Colonic mucosa (tissue), 4 donors: ENCODE measurements at regions not wholly inside any gene's neighbourhood (a gene's known extent, or its start where the extent isn't known, plus 50 kb on each side); places are given as distances from the start of the nearest gene placed in this dataset.

Source experiments
- DNase-seq: peaks from one replicate; pipeline ENCODE4 v3.0.0-alpha.2; 2020
- H3K27ac ChIP-seq: fragments of 200-600 bp; one replicate; pipeline ENCODE4 v1.8.0; 2021
- H3K27me3 ChIP-seq: fragments of 200-600 bp; one replicate; pipeline ENCODE4 v1.8.0; 2021
- H3K36me3 ChIP-seq: fragments of 200-600 bp; one replicate; pipeline ENCODE4 v1.8.0; 2021
- H3K4me1 ChIP-seq: fragments of 200-600 bp; one replicate; pipeline ENCODE4 v1.8.0; 2021; ENCODE audit warnings: mild to moderate bottlenecking
- H3K4me3 ChIP-seq: fragments of 200-600 bp; one replicate; pipeline ENCODE4 v1.8.0; 2021
- H3K9ac ChIP-seq, 2 donors: one replicate each; pipeline ENCODE4 v1.7.0; 2013; ENCODE audit warnings: control low read depth in 2 of 2, low read depth in 2 of 2, low read length in 2 of 2
- H3K9me3 ChIP-seq: fragments of 200-600 bp; one replicate; pipeline ENCODE4 v1.8.0; 2021
- intact Hi-C: fragments of 100-400 bp; cut with DNase I; formaldehyde crosslinking; loops from one replicate; pipeline ENCODE4 v1.14.1; 2022
- TF ChIP-seq, protein P1 (sequence below): fragments of 200-600 bp; IDR thresholded peaks from one replicate; pipeline ENCODE4 v1.8.0; 2022; ENCODE audit warnings: antibody characterized with exemption, mild to moderate bottlenecking
- donor health status: healthy.
- donor health status: DM: no; HTN: no; CAD: no.
- donor health status: DM: no; HTN: no; CAD: no.

GRCh38 chr9:12231832-12232231 is 461.4 kb upstream of the TYRP1 start:
- H3K4me3 ChIP-seq, result no peak overlapping the region
- H3K9me3 ChIP-seq, result no peaks in the 10 kb centered on the region
- DNase-seq, result no peak
- H3K4me1 ChIP-seq, result no peaks in the 10 kb centered on the region
- no peaks in the 10 kb centered on the region for H3K27me3 ChIP-seq
- TF ChIP-seq, protein P1, sequence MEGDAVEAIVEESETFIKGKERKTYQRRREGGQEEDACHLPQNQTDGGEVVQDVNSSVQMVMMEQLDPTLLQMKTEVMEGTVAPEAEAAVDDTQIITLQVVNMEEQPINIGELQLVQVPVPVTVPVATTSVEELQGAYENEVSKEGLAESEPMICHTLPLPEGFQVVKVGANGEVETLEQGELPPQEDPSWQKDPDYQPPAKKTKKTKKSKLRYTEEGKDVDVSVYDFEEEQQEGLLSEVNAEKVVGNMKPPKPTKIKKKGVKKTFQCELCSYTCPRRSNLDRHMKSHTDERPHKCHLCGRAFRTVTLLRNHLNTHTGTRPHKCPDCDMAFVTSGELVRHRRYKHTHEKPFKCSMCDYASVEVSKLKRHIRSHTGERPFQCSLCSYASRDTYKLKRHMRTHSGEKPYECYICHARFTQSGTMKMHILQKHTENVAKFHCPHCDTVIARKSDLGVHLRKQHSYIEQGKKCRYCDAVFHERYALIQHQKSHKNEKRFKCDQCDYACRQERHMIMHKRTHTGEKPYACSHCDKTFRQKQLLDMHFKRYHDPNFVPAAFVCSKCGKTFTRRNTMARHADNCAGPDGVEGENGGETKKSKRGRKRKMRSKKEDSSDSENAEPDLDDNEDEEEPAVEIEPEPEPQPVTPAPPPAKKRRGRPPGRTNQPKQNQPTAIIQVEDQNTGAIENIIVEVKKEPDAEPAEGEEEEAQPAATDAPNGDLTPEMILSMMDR, result no peak
- intact Hi-C loops, result no loop called here
- no peak overlapping the region for H3K9ac ChIP-seq
- no peaks in the 10 kb centered on the region for H3K36me3 ChIP-seq
- no peak overlapping the region for H3K27ac ChIP-seq

- DNase-seq, result no peak
- Histone ChIP-seq H3K9me3 (no peaks in the 10 kb centered on the region), H3K4me3 (no peak overlapping the region), H3K27ac (no peak overlapping the region), H3K27me3 (no peaks in the 10 kb centered on the region), H3K9ac (no peak overlapping the region), H3K4me1 (no peaks in the 10 kb centered on the region), H3K36me3 (no peaks in the 10 kb centered on the region)
- TF ChIP-seq, protein P1, result no peak
- intact Hi-C loops, result no loop called here
Observed at GRCh38 chr9:12232836-12233235, 460.3 kb upstream of the TYRP1 start.

DNA sequence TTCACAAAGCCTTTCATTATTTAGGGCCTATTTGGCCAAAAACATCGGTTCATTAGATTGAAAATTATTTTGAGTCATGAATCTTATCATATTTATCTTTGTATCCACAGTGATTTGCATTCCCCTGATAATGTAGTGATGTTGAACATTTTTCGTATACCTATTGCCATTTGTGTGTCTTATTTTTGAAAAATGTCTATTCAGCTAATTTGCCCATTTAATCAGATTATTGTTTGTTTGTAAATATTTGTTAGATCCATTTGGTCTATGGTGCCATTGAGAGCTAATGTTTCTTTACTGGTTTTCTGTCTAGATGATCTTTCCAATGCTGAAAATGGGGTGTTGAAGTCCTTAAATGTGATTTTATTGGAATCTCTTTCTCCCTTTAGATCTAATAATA is 439.2 kb upstream of the TYRP1 start:
- Histone ChIP-seq H3K27me3 (no peaks in the 10 kb centered on the region), H3K9ac (no peak overlapping the region), H3K4me3 (no peak overlapping the region), H3K4me1 (no peaks in the 10 kb centered on the region), H3K27ac (no peak overlapping the region), H3K9me3 (no peaks in the 10 kb centered on the region), H3K36me3 (no peaks in the 10 kb centered on the region)
- intact Hi-C loops, result no loop called here
- no peak for DNase-seq
- TF ChIP-seq, protein P1, result no peak

- no peaks in the 10 kb centered on the region for H3K36me3 ChIP-seq
- H3K9me3 ChIP-seq, result no peaks in the 10 kb centered on the region
- no peaks in the 10 kb centered on the region for H3K4me1 ChIP-seq
- no peak overlapping the region for H3K27ac ChIP-seq
- TF ChIP-seq, protein P1, result no peak
- no peak overlapping the region for H3K9ac ChIP-seq
- H3K27me3 ChIP-seq, result no peaks in the 10 kb centered on the region
- DNase-seq, result no peak
- intact Hi-C loops, result no loop called here
- H3K4me3 ChIP-seq, result no peak overlapping the region
Observed at GRCh38 chr9:12266758-12267157, 426.4 kb upstream of the TYRP1 start.

DNA sequence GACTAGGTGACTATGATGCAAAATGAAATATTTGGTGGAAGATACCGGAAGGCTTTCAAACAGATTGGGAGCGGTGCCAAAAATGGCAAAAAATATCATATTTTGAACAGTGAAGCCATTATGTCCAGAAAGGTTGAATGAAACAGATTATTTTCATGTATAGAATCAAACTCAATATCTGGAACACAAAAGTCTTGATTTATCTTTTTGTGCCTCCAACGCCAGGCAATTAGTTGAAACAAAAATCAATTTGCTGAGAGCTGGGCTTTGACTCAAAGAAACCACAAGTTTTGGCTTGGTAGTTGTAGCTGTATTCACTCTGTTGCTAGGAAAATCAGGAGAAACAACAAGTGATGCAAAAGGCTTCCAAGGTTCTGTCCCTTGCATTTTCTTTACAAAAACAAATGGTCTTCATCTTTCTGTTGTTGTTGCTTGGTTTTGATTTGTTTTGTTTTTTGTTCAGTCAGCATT is 421.7 kb upstream of the TYRP1 start:
- Histone ChIP-seq H3K4me1 (no peaks in the 10 kb centered on the region), H3K27me3 (no peaks in the 10 kb centered on the region), H3K27ac (no peak overlapping the region), H3K4me3 (no peak overlapping the region), H3K36me3 (no peaks in the 10 kb centered on the region), H3K9me3 (no peaks in the 10 kb centered on the region), H3K9ac (no peak overlapping the region)
- TF ChIP-seq, protein P1, result no peak
- DNase-seq, result no peak
- intact Hi-C loops, result no loop called here
